ENCODE measurements at regions not wholly inside any gene's neighbourhood (a gene's known extent, or its start where the extent isn't known, plus 50 kb on each side); places are given as distances from the start of the nearest gene placed in this dataset.

GRCh38 chr3:59663076-59663850 is 613.4 kb upstream of the CFAP20DC start:
- intact Hi-C loops (cut with DNase I, micrococcal nuclease): no loop called here
- TF ChIP-seq CTCF (IDR thresholded peaks at IDR 0.05): no peak
- Histone ChIP-seq H3K9me3 (no peaks in the 10 kb centered on the region), H3K36me3 (ENCODE audit: low read depth) (no peaks in the 10 kb centered on the region), H3K4me1 (ENCODE audit: low read depth) (peaks cover 5% of the 10 kb centered on the region), H3K4me3 (no peak overlapping the region)
- DNase-seq (no peak), ATAC-seq (no peak)

- Histone ChIP-seq H3K4me3 (no peak overlapping the region), H3K36me3 (ENCODE audit: low read depth) (no peaks in the 10 kb centered on the region), H3K9me3 (no peaks in the 10 kb centered on the region), H3K4me1 (ENCODE audit: low read depth) (peaks cover 5% of the 10 kb centered on the region)
- DNase-seq (peak in 2 of 3 donors; percentile 31 to 56), ATAC-seq (peak; percentile 76)
- no peak for TF ChIP-seq CTCF (IDR thresholded peaks at IDR 0.05)
- intact Hi-C loops (cut with DNase I, micrococcal nuclease): no loop called here
Measured at GRCh38 chr3:59660852-59661625, 611.2 kb upstream of the CFAP20DC start.

- Histone ChIP-seq H3K4me3 (no peak overlapping the region), H3K9me3 (no peaks in the 10 kb centered on the region), H3K4me1 (ENCODE audit: low read depth) (peaks cover 5% of the 10 kb centered on the region), H3K36me3 (ENCODE audit: low read depth) (no peaks in the 10 kb centered on the region)
- peak; percentile 31 for ATAC-seq
- TF ChIP-seq CTCF (IDR thresholded peaks at IDR 0.05): no peak
- DNase-seq: no peak
- intact Hi-C loops (cut with DNase I, micrococcal nuclease): no loop called here
Measured at GRCh38 chr3:59660376-59660775, 610.6 kb upstream of the CFAP20DC start.

GRCh38 chr3:59659755-59660154 is 609.9 kb upstream of the CFAP20DC start:
- no peaks in the 10 kb centered on the region for H3K9me3 ChIP-seq
- ATAC-seq (no peak), DNase-seq (no peak)
- peaks cover 5% of the 10 kb centered on the region for H3K4me1 ChIP-seq (ENCODE audit: low read depth)
- intact Hi-C loops (cut with DNase I, micrococcal nuclease): no loop called here
- H3K36me3 ChIP-seq (ENCODE audit: low read depth): no peaks in the 10 kb centered on the region
- no peak for TF ChIP-seq CTCF (IDR thresholded peaks at IDR 0.05)
- H3K4me3 ChIP-seq: no peak overlapping the region

GRCh38 chr3:59658866-59659265 is 609.0 kb upstream of the CFAP20DC start:
- no peak for ATAC-seq
- TF ChIP-seq CTCF (IDR thresholded peaks at IDR 0.05): no peak
- no peak for DNase-seq
- Histone ChIP-seq H3K36me3 (ENCODE audit: low read depth) (no peaks in the 10 kb centered on the region), H3K4me3 (no peak overlapping the region), H3K9me3 (no peaks in the 10 kb centered on the region), H3K4me1 (ENCODE audit: low read depth) (peaks cover 5% of the 10 kb centered on the region)
- intact Hi-C loops (cut with DNase I, micrococcal nuclease): no loop called here

All from mucosa of descending colon (tissue), 3 donors.